ENCODE measurements at regions not wholly inside any gene's neighbourhood (a gene's known extent, or its start where the extent isn't known, plus 50 kb on each side); places are given as distances from the start of the nearest gene placed in this dataset.

DNA sequence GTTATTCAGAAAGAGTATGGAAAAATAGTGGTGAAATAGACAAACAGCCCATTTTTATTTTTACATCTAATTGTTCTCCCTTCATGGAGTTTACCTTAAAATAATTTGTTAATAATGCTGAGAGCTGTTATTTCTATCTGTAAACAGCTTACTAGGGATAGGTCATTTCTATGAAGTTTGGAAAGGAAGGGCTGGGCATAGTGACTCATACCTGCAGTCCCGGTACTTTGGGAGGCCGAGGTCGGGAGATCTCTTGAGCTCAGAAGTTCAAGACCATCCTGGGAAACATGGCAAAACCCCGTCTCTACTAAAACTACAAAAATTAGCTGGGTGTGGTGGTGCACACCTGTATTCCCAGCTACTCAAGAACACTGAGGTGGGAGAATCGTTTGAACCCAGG is 624.3 kb upstream of the LMCD1 start:
- H3K9me3 ChIP-seq (ENCODE audit: control insufficient read depth, low read length) = no peaks in the 10 kb centered on the region
- peak overlapping the region; percentile 35 for H3K27ac ChIP-seq (ENCODE audit: insufficient read depth, low read length, poor library complexity, severe bottlenecking)
- peaks cover 19% of the 10 kb centered on the region for H3K4me1 ChIP-seq (ENCODE audit: control insufficient read depth, insufficient read depth, low read length, poor library complexity, severe bottlenecking)
- no peaks in the 10 kb centered on the region for H3K36me3 ChIP-seq (ENCODE audit: control insufficient read depth, insufficient read depth, low read length)
- no peaks in the 10 kb centered on the region for H3K27me3 ChIP-seq (replicated peaks; ENCODE audit: control insufficient read depth, insufficient read depth, low read length, poor library complexity, severe bottlenecking)
- no peak overlapping the region for H3K4me3 ChIP-seq (ENCODE audit: insufficient read depth, low read depth, low read length, poor library complexity, severe bottlenecking)
- no peak for DNase-seq

- Histone ChIP-seq H3K4me1 (ENCODE audit: control insufficient read depth, insufficient read depth, low read length, poor library complexity, severe bottlenecking) (peaks cover 19% of the 10 kb centered on the region), H3K27me3 (replicated peaks; ENCODE audit: control insufficient read depth, insufficient read depth, low read length, poor library complexity, severe bottlenecking) (no peaks in the 10 kb centered on the region), H3K4me3 (ENCODE audit: insufficient read depth, low read depth, low read length, poor library complexity, severe bottlenecking) (no peak overlapping the region), H3K27ac (ENCODE audit: insufficient read depth, low read length, poor library complexity, severe bottlenecking) (no peak overlapping the region), H3K9me3 (ENCODE audit: control insufficient read depth, low read length) (no peaks in the 10 kb centered on the region), H3K36me3 (ENCODE audit: control insufficient read depth, insufficient read depth, low read length) (no peaks in the 10 kb centered on the region)
- no peak for DNase-seq
These were observed 622.1 kb upstream of the LMCD1 start for GRCh38 chr3:7879572-7879971.

GRCh38 chr3:7881946-7882345 is 619.7 kb upstream of the LMCD1 start:
- Histone ChIP-seq H3K9me3 (ENCODE audit: control insufficient read depth, low read length) (no peaks in the 10 kb centered on the region), H3K27me3 (replicated peaks; ENCODE audit: control insufficient read depth, insufficient read depth, low read length, poor library complexity, severe bottlenecking) (no peaks in the 10 kb centered on the region), H3K27ac (ENCODE audit: insufficient read depth, low read length, poor library complexity, severe bottlenecking) (no peak overlapping the region), H3K4me3 (ENCODE audit: insufficient read depth, low read depth, low read length, poor library complexity, severe bottlenecking) (no peak overlapping the region), H3K36me3 (ENCODE audit: control insufficient read depth, insufficient read depth, low read length) (no peaks in the 10 kb centered on the region), H3K4me1 (ENCODE audit: control insufficient read depth, insufficient read depth, low read length, poor library complexity, severe bottlenecking) (peaks cover 15% of the 10 kb centered on the region)
- DNase-seq = no peak

DNA sequence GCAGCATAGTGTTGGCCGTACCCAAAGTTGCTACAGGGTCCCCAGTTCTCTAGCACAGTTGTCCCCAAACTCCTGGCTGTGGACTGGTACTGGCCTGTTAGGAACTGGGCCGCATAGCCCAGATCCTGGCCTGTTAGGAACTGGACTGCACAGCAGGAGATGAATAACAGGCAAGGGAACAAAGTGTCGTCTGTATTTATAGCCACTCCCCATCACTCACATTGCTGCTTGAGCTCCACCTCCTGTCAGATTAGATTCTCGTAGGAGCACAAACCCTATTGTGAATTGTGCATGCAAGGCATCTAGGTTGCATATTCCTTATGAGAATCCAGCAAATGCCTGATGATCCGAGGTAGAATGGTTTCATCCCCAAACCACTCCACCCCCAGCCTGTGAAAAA is 604.0 kb upstream of the LMCD1 start:
- no peaks in the 10 kb centered on the region for H3K27me3 ChIP-seq (replicated peaks; ENCODE audit: control insufficient read depth, insufficient read depth, low read length, poor library complexity, severe bottlenecking)
- H3K36me3 ChIP-seq (ENCODE audit: control insufficient read depth, insufficient read depth, low read length) = no peaks in the 10 kb centered on the region
- H3K9me3 ChIP-seq (ENCODE audit: control insufficient read depth, low read length) = no peaks in the 10 kb centered on the region
- no peak for DNase-seq
- no peak overlapping the region for H3K27ac ChIP-seq (ENCODE audit: insufficient read depth, low read length, poor library complexity, severe bottlenecking)
- no peak overlapping the region for H3K4me3 ChIP-seq (ENCODE audit: insufficient read depth, low read depth, low read length, poor library complexity, severe bottlenecking)
- no peaks in the 10 kb centered on the region for H3K4me1 ChIP-seq (ENCODE audit: control insufficient read depth, insufficient read depth, low read length, poor library complexity, severe bottlenecking)

- no peaks in the 10 kb centered on the region for H3K27me3 ChIP-seq (replicated peaks; ENCODE audit: control insufficient read depth, insufficient read depth, low read length, poor library complexity, severe bottlenecking)
- H3K36me3 ChIP-seq (ENCODE audit: control insufficient read depth, insufficient read depth, low read length) = no peaks in the 10 kb centered on the region
- no peak overlapping the region for H3K27ac ChIP-seq (ENCODE audit: insufficient read depth, low read length, poor library complexity, severe bottlenecking)
- DNase-seq = no peak
- H3K4me1 ChIP-seq (ENCODE audit: control insufficient read depth, insufficient read depth, low read length, poor library complexity, severe bottlenecking) = no peaks in the 10 kb centered on the region
- no peaks in the 10 kb centered on the region for H3K9me3 ChIP-seq (ENCODE audit: control insufficient read depth, low read length)
- no peak overlapping the region for H3K4me3 ChIP-seq (ENCODE audit: insufficient read depth, low read depth, low read length, poor library complexity, severe bottlenecking)
These were observed 588.3 kb upstream of the LMCD1 start for GRCh38 chr3:7913283-7913682.

GRCh38 chr3:7915356-7915755 is 586.3 kb upstream of the LMCD1 start:
- H3K9me3 ChIP-seq (ENCODE audit: control insufficient read depth, low read length) = no peaks in the 10 kb centered on the region
- no peak overlapping the region for H3K4me3 ChIP-seq (ENCODE audit: insufficient read depth, low read depth, low read length, poor library complexity, severe bottlenecking)
- H3K4me1 ChIP-seq (ENCODE audit: control insufficient read depth, insufficient read depth, low read length, poor library complexity, severe bottlenecking) = no peaks in the 10 kb centered on the region
- H3K36me3 ChIP-seq (ENCODE audit: control insufficient read depth, insufficient read depth, low read length) = no peaks in the 10 kb centered on the region
- no peak for DNase-seq
- H3K27ac ChIP-seq (ENCODE audit: insufficient read depth, low read length, poor library complexity, severe bottlenecking) = no peak overlapping the region
- no peaks in the 10 kb centered on the region for H3K27me3 ChIP-seq (replicated peaks; ENCODE audit: control insufficient read depth, insufficient read depth, low read length, poor library complexity, severe bottlenecking)

DNA sequence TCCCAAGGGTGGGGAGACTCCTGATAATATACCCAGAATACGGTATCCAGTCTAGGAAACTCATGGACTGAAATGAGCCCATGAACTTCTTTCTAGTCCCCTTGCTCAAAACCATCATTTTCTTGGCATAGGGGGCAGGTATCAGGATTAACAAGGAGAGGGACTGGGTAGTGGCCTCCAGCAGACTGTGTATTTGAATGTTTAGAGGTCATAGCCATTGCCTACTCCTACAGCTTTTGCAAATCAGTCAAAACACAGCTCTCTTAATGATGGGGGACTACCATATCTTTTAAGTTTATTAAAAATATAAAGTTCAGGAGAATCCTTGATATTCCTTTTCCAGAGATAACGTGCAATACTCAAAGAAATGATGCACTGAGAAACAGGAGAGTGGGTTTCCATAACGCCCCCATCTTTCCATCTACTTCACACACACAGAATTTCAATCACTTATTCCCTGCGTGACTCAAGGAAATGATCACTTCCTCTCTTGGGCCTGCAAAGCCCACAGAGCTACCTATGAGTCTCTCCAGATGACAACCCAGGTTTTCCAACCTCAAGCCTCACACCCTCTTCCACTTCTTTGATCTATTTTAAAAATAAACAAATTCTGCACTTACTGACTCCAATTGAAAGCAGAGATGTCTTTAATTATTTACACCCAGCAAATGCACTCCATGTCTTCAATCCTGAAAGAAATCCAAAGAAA is 584.0 kb upstream of the LMCD1 start:
- Histone ChIP-seq H3K9me3 (ENCODE audit: control insufficient read depth, low read length) (no peaks in the 10 kb centered on the region), H3K4me3 (ENCODE audit: insufficient read depth, low read depth, low read length, poor library complexity, severe bottlenecking) (no peak overlapping the region)
- no peak for DNase-seq

GRCh38 chr3:7920211-7920610 is 581.4 kb upstream of the LMCD1 start:
- Histone ChIP-seq H3K27me3 (replicated peaks; ENCODE audit: control insufficient read depth, insufficient read depth, low read length, poor library complexity, severe bottlenecking) (no peaks in the 10 kb centered on the region), H3K4me3 (ENCODE audit: insufficient read depth, low read depth, low read length, poor library complexity, severe bottlenecking) (no peak overlapping the region), H3K27ac (ENCODE audit: insufficient read depth, low read length, poor library complexity, severe bottlenecking) (no peak overlapping the region), H3K4me1 (ENCODE audit: control insufficient read depth, insufficient read depth, low read length, poor library complexity, severe bottlenecking) (no peaks in the 10 kb centered on the region), H3K36me3 (ENCODE audit: control insufficient read depth, insufficient read depth, low read length) (no peaks in the 10 kb centered on the region), H3K9me3 (ENCODE audit: control insufficient read depth, low read length) (no peaks in the 10 kb centered on the region)
- no peak for DNase-seq

More for the DNA sequence above, 584.0 kb upstream of the LMCD1 start:
- Histone ChIP-seq H3K36me3 (ENCODE audit: control insufficient read depth, insufficient read depth, low read length) (no peaks in the 10 kb centered on the region), H3K27me3 (replicated peaks; ENCODE audit: control insufficient read depth, insufficient read depth, low read length, poor library complexity, severe bottlenecking) (no peaks in the 10 kb centered on the region), H3K27ac (ENCODE audit: insufficient read depth, low read length, poor library complexity, severe bottlenecking) (no peak overlapping the region), H3K4me1 (ENCODE audit: control insufficient read depth, insufficient read depth, low read length, poor library complexity, severe bottlenecking) (no peaks in the 10 kb centered on the region)

- no peak overlapping the region for H3K4me3 ChIP-seq (ENCODE audit: insufficient read depth, low read depth, low read length, poor library complexity, severe bottlenecking)
- H3K27me3 ChIP-seq (replicated peaks; ENCODE audit: control insufficient read depth, insufficient read depth, low read length, poor library complexity, severe bottlenecking) = no peaks in the 10 kb centered on the region
- H3K4me1 ChIP-seq (ENCODE audit: control insufficient read depth, insufficient read depth, low read length, poor library complexity, severe bottlenecking) = no peaks in the 10 kb centered on the region
- no peaks in the 10 kb centered on the region for H3K36me3 ChIP-seq (ENCODE audit: control insufficient read depth, insufficient read depth, low read length)
- DNase-seq = no peak
- no peaks in the 10 kb centered on the region for H3K9me3 ChIP-seq (ENCODE audit: control insufficient read depth, low read length)
- H3K27ac ChIP-seq (ENCODE audit: insufficient read depth, low read length, poor library complexity, severe bottlenecking) = no peak overlapping the region
These were observed 577.4 kb upstream of the LMCD1 start for GRCh38 chr3:7924228-7924627.

DNA sequence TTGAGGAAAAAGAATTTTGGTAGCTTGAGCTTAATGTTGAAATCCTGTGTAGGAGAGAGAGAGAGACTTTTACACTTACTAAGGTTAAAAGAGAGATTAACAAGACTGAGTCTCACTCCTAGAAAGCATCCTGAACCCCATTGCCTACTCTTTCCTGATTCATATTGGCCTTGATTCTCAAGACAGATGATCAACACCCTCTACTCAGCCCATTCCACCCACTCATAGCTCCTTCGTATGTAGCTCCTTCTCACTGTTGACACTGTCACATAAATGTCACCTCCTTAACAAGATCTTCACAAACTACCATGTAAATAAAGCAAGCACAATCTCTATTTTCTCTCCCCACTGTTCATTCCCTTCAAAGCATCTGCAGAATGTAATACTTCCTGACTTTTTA is 574.6 kb upstream of the LMCD1 start:
- no peak overlapping the region for H3K4me3 ChIP-seq (ENCODE audit: insufficient read depth, low read depth, low read length, poor library complexity, severe bottlenecking)
- H3K27ac ChIP-seq (ENCODE audit: insufficient read depth, low read length, poor library complexity, severe bottlenecking) = no peak overlapping the region
- H3K36me3 ChIP-seq (ENCODE audit: control insufficient read depth, insufficient read depth, low read length) = no peaks in the 10 kb centered on the region
- no peak for DNase-seq
- no peaks in the 10 kb centered on the region for H3K4me1 ChIP-seq (ENCODE audit: control insufficient read depth, insufficient read depth, low read length, poor library complexity, severe bottlenecking)
- no peaks in the 10 kb centered on the region for H3K9me3 ChIP-seq (ENCODE audit: control insufficient read depth, low read length)
- no peaks in the 10 kb centered on the region for H3K27me3 ChIP-seq (replicated peaks; ENCODE audit: control insufficient read depth, insufficient read depth, low read length, poor library complexity, severe bottlenecking)
